ENCODE measurements at regions not wholly inside any gene's neighbourhood (a gene's known extent, or its start where the extent isn't known, plus 50 kb on each side); places are given as distances from the start of the nearest gene placed in this dataset.
"Not testable (repeated sequence)": the region's sequence is repeated elsewhere in the genome, so short reads cannot be mapped to it uniquely, and the experiment has no call there.

- FAIRE-seq = no peak
- TF ChIP-seq POU2F2 (IDR thresholded peaks at IDR 0.05; ENCODE audit: low read depth, low read length) = no peak
- TF ChIP-seq TAF1 (IDR thresholded peaks at IDR 0.05; ENCODE audit: low read depth, low read length) = no peak
- no peak for TF ChIP-seq POLR2A (IDR thresholded peaks at IDR 0.05; ENCODE audit: low read depth, low read length)
- TF ChIP-seq SPI1 (IDR thresholded peaks at IDR 0.05; ENCODE audit: low read depth, low read length) = no peak
- TF ChIP-seq POLR2AphosphoS5 (IDR thresholded peaks at IDR 0.05; ENCODE audit: low read depth, low read length) = no peak
- no peak for TF ChIP-seq PAX5 (IDR thresholded peaks at IDR 0.05; ENCODE audit: insufficient read depth, low read length, severe bottlenecking)
- DNase-seq (ENCODE audit: insufficient read length, low spot score) = no peak
Measured at GRCh38 chr21:18138507-18138906, 106.1 kb upstream of the CHODL start.

DNA sequence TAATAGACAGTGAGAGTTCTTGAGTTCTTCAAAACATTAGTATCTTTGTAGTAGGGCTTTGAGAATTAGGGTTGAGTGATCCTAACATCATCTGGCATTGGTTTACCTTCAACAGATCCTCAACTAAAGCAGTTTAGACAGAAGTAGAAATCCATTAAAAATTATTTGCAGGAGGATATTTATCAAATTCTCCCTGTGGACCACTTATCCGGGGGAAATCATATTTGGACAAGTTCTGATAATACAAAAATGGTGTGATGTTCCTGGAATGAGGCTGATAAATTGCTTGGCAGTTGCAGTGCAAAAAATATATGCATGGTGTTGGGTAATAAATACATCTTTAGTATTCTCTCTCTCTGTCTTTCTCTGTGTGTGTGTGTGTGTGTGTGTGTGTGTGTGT, 115.1 kb upstream of the CHODL start:
- no peak for FAIRE-seq
- no peak for TF ChIP-seq POLR2AphosphoS5 (IDR thresholded peaks at IDR 0.05; ENCODE audit: low read depth, low read length)
- no peak for DNase-seq (ENCODE audit: insufficient read length, low spot score)

DNA sequence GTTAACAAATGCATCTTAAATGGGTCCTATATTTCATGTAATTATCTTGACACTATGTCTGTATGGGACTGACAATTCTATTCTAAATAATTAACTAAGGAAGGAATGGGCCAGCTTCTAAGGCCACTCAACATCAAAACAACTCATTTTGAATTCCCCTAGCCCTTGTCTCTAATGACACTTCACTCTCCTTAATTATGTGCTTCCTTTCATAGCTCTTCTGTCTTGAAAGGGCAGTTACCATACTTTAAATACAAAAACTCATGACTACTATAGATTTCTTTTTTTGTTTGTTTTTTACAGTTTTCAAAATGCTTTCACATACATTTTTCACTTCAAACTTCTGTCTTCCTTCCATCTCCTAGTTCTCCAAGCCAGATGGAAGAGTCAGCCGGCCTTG, 126.1 kb upstream of the CHODL start:
- TF ChIP-seq POU2F2 (IDR thresholded peaks at IDR 0.05; ENCODE audit: low read depth, low read length) (no peak), SPI1 (IDR thresholded peaks at IDR 0.05; ENCODE audit: low read depth, low read length) (no peak), POLR2AphosphoS5 (IDR thresholded peaks at IDR 0.05; ENCODE audit: low read depth, low read length) (no peak), POLR2A (IDR thresholded peaks at IDR 0.05; ENCODE audit: low read depth, low read length) (no peak), PAX5 (IDR thresholded peaks at IDR 0.05; ENCODE audit: insufficient read depth, low read length, severe bottlenecking) (no peak), TAF1 (IDR thresholded peaks at IDR 0.05; ENCODE audit: low read depth, low read length) (no peak)
- FAIRE-seq (no peak), DNase-seq (ENCODE audit: insufficient read length, low spot score) (no peak)

DNA sequence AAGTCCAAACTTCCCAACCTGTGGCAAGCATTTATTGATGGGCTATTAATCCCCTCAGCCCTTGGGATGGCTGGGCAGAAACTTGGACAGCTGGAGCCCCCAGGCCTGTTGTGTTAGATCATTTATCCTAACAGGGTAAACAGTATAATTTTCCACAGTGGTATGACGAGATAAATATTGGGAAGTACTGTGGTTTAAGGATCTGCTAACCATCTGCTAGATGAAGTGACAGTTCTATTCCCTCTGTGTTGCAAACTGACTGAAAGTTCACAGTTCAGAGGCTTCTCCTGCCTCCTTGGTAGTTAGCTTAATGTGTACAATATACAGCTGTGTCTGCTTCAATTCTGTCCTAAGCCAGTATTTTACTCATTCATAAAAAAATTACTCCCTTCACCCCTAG, 127.5 kb upstream of the CHODL start:
- TF ChIP-seq SPI1 (IDR thresholded peaks at IDR 0.05; ENCODE audit: low read depth, low read length) (no peak), PAX5 (IDR thresholded peaks at IDR 0.05; ENCODE audit: insufficient read depth, low read length, severe bottlenecking) (no peak), POLR2AphosphoS5 (IDR thresholded peaks at IDR 0.05; ENCODE audit: low read depth, low read length) (no peak), TAF1 (IDR thresholded peaks at IDR 0.05; ENCODE audit: low read depth, low read length) (no peak), POLR2A (IDR thresholded peaks at IDR 0.05; ENCODE audit: low read depth, low read length) (no peak), POU2F2 (IDR thresholded peaks at IDR 0.05; ENCODE audit: low read depth, low read length) (no peak)
- FAIRE-seq = no peak

GRCh38 chr21:18114810-18115209, 129.8 kb upstream of the CHODL start:
- FAIRE-seq (no peak), DNase-seq (ENCODE audit: insufficient read length, low spot score) (no peak)
- TF ChIP-seq SPI1 (IDR thresholded peaks at IDR 0.05; ENCODE audit: low read depth, low read length) = no peak

More for the DNA sequence above, 127.5 kb upstream of the CHODL start:
- no peak for DNase-seq (ENCODE audit: insufficient read length, low spot score)

DNA sequence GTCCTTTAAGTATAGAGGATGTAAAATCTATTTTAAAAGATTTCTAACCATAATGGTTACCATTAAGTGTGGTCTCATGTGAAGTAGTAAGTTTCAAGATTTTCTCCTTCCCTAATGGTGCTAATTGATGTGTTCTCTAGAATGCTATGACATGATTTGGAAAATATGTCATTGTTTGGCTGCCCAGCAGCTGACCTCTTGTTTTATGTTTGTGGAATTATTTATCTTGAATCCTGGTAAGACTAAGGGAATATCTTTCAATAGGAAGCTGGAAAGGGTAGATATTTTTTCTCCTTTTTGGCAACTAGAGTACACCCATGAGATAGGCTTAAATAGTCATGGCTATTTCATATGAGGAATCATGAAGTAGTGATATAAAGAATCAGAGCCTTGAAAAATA, 139.8 kb upstream of the CHODL start:
- TF ChIP-seq TAF1 (IDR thresholded peaks at IDR 0.05; ENCODE audit: low read depth, low read length) = no peak
- no peak for TF ChIP-seq POLR2AphosphoS5 (IDR thresholded peaks at IDR 0.05; ENCODE audit: low read depth, low read length)
- no peak for TF ChIP-seq POLR2A (IDR thresholded peaks at IDR 0.05; ENCODE audit: low read depth, low read length)
- TF ChIP-seq POU2F2 (IDR thresholded peaks at IDR 0.05; ENCODE audit: low read depth, low read length) = no peak
- no peak for TF ChIP-seq SPI1 (IDR thresholded peaks at IDR 0.05; ENCODE audit: low read depth, low read length)
- FAIRE-seq = no peak
- DNase-seq (ENCODE audit: insufficient read length, low spot score) = no peak

- FAIRE-seq; DNase-seq (ENCODE audit: insufficient read length, low spot score): not testable (repeated sequence)
Measured at GRCh38 chr21:18096413-18096812, 148.2 kb upstream of the CHODL start.

GRCh38 chr21:18089786-18090185, 154.8 kb upstream of the CHODL start:
- DNase-seq (ENCODE audit: insufficient read length, low spot score) = no peak
- TF ChIP-seq POLR2AphosphoS5 (IDR thresholded peaks at IDR 0.05; ENCODE audit: low read depth, low read length) (no peak), TAF1 (IDR thresholded peaks at IDR 0.05; ENCODE audit: low read depth, low read length) (no peak), PAX5 (IDR thresholded peaks at IDR 0.05; ENCODE audit: insufficient read depth, low read length, severe bottlenecking) (no peak), POU2F2 (IDR thresholded peaks at IDR 0.05; ENCODE audit: low read depth, low read length) (no peak), POLR2A (IDR thresholded peaks at IDR 0.05; ENCODE audit: low read depth, low read length) (no peak), SPI1 (IDR thresholded peaks at IDR 0.05; ENCODE audit: low read depth, low read length) (no peak)
- no peak for FAIRE-seq

DNA sequence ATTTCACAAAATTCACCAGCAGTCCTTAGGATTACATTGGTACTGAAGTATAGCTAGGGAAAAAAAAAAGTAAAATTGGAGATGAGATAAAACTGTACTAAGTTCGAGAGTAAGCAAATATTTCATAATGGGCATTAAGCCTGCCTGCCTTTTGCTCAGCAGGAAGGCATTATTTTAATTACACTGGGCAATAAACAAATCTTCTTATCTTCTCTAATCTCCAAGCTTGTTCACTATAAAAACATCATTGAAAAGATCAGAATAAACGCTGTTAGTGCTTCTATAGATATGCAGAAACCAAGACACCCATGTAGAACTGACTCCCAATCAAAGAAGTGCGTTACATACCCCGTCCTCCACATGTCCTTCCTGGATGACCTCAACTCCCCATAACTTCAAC, 174.2 kb upstream of the CHODL start:
- no peak for TF ChIP-seq POU2F2 (IDR thresholded peaks at IDR 0.05; ENCODE audit: low read depth, low read length)
- TF ChIP-seq SPI1 (IDR thresholded peaks at IDR 0.05; ENCODE audit: low read depth, low read length) = no peak
- TF ChIP-seq TAF1 (IDR thresholded peaks at IDR 0.05; ENCODE audit: low read depth, low read length) = no peak
- no peak for TF ChIP-seq POLR2AphosphoS5 (IDR thresholded peaks at IDR 0.05; ENCODE audit: low read depth, low read length)
- no peak for TF ChIP-seq POLR2A (IDR thresholded peaks at IDR 0.05; ENCODE audit: low read depth, low read length)
- TF ChIP-seq PAX5 (IDR thresholded peaks at IDR 0.05; ENCODE audit: insufficient read depth, low read length, severe bottlenecking) = no peak
- no peak for FAIRE-seq
- no peak for DNase-seq (ENCODE audit: insufficient read length, low spot score)

DNA sequence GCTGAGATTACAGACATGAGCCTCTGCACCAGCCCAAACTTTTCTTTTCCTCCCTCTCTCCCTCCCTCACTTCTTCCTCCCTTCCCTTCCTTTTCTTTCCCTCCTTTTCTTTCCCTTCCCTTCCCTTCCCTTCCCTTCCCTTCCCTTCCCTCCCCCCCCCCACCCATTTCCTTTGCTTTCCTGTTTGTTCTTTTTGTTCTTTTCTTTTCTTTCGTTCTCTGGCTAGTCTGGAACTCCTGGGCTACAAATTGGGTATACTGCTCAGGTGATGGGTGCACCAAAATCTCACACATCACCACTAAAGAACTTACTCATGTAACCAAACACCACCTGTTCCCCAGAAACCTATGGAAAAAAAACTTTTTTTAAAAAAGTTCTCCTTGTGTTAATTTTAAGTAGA, 174.8 kb upstream of the CHODL start:
- DNase-seq (ENCODE audit: insufficient read length, low spot score) (no peak), FAIRE-seq (no peak)
- no peak for TF ChIP-seq TAF1 (IDR thresholded peaks at IDR 0.05; ENCODE audit: low read depth, low read length)
- no peak for TF ChIP-seq POLR2AphosphoS5 (IDR thresholded peaks at IDR 0.05; ENCODE audit: low read depth, low read length)
- no peak for TF ChIP-seq POLR2A (IDR thresholded peaks at IDR 0.05; ENCODE audit: low read depth, low read length)
- TF ChIP-seq PAX5 (IDR thresholded peaks at IDR 0.05; ENCODE audit: insufficient read depth, low read length, severe bottlenecking) = no peak
- TF ChIP-seq SPI1 (IDR thresholded peaks at IDR 0.05; ENCODE audit: low read depth, low read length) = no peak
- no peak for TF ChIP-seq POU2F2 (IDR thresholded peaks at IDR 0.05; ENCODE audit: low read depth, low read length)

DNA sequence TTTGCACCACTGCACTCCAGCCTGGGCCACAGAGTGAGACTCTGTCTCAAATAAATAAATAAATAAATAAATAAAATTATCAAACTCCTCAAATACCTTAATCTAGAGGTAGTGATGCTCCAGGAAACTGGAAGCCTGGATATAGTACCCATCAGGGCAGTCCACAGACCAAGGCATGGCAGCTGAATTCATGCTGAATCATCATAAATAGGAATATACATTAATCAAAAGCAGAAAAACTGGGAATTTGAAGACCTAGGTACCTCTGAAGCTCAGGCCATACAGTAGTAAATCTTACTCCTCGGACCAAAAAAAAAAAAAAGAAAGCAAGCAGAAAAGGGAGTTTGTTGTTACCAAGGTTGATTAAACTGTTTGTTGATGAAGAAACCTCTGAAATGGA, 184.2 kb upstream of the CHODL start:
- no peak for TF ChIP-seq PAX5 (IDR thresholded peaks at IDR 0.05; ENCODE audit: insufficient read depth, low read length, severe bottlenecking)
- FAIRE-seq (no peak), DNase-seq (ENCODE audit: insufficient read length, low spot score) (no peak)

Data from GM12891 (cell line).